K562 (cell line): ENCODE measurements at regions not wholly inside any gene's neighbourhood (a gene's known extent, or its start where the extent isn't known, plus 50 kb on each side); places are given as distances from the start of the nearest gene placed in this dataset.

Experiments
- ATAC-seq: fragments of 200-7000 bp; cut with Tn5 transposase; 3 replicates; pipeline ENCODE4 v1.9.1; 2020; ENCODE audit warnings: moderate library complexity
- BruUV-seq: library from RNA; stranded (reverse); fragments of 400-500 nt; replicated peaks from 2 replicates; lab custom pipeline; 2021; lab: Mats Ljungman, UMichigan
- CTCF ChIA-PET: fragments of 300-600 bp; formaldehyde crosslinking; extraction: SDS; loops from one replicate; lab custom pipeline; 2021; ENCODE audit warnings: low intra/inter-chr PET ratio; lab: Yijun Ruan, JAX
- POLR2A ChIA-PET: fragments of 300-600, 350-650 bp; sonication (Branson Sonifier 250); formaldehyde crosslinking; extraction: SDS; loops from one replicate; lab custom pipeline; 2021; ENCODE audit warnings: antibody characterized with exemption, inconsistent platforms; lab: Yijun Ruan, JAX
- DNase-seq, 4 experiments: peaks; one replicate each; pipeline versions ENCODE4 v3.0.0 to v3.0.0-alpha.2; 2011 to 2018; ENCODE audit warnings: low spot score in 3 of 4, mixed read lengths in 3 of 4; ENCODE audit errors: extremely low read depth in 1 of 4
- FAIRE-seq: peaks from 2 replicates; lab custom pipeline; 2011; peaks lifted over from hg19 to GRCh38; lab: Jason Lieb, UNC
- H2AFZ ChIP-seq: 2 replicates; pipeline ENCODE4 v1.6.0; 2011; ENCODE audit warnings: low read depth, low read length, control low read depth, inconsistent platforms
- H3K27ac ChIP-seq: fragments of 200-600 bp; 3 replicates; pipeline ENCODE4 v1.8.0; 2011; ENCODE audit warnings: low read depth, mild to moderate bottlenecking, control low read depth, inconsistent platforms, low read length, moderate library complexity, mixed read lengths; ENCODE audit errors: extremely low read depth
- H3K27me3 ChIP-seq, 2 experiments: fragments of 300-600 bp in 1 of 2; 2 replicates in 1 of 2; 3 replicates in 1 of 2; pipeline versions ENCODE4 v1.6.0 to v1.8.0; 2011; ENCODE audit warnings: inconsistent platforms in 2 of 2, low read length in 2 of 2, mild to moderate bottlenecking in 1 of 2, mixed read lengths in 1 of 2, moderate library complexity in 1 of 2; ENCODE audit not compliant: control insufficient read depth in 2 of 2, insufficient read depth in 2 of 2
- H3K36me3 ChIP-seq: fragments of 300-600 bp; 3 replicates; pipeline ENCODE4 v1.8.0; 2011; ENCODE audit warnings: mild to moderate bottlenecking, low read length, inconsistent platforms; ENCODE audit not compliant: control insufficient read depth, insufficient read depth
- H3K4me1 ChIP-seq, 2 experiments: fragments of 200-600 bp in 1 of 2; replicated peaks in 1 of 2; 2 replicates in 1 of 2; 3 replicates in 1 of 2; pipeline versions ENCODE4 v1.5.1 to v1.8.0; 2011; ENCODE audit warnings: inconsistent platforms in 2 of 2, low read length in 2 of 2, mild to moderate bottlenecking in 1 of 2, mixed read lengths in 1 of 2, moderate library complexity in 1 of 2; ENCODE audit not compliant: control insufficient read depth in 2 of 2, insufficient read depth in 2 of 2
- H3K4me2 ChIP-seq: 2 replicates; pipeline ENCODE4 v1.6.1; 2011; ENCODE audit warnings: low read length, control low read depth, inconsistent platforms, mixed read lengths; ENCODE audit not compliant: insufficient read depth
- H3K4me3 ChIP-seq: fragments of 200-600 bp; sonication (generic), shearing (Covaris generic); 2 replicates; pipeline ENCODE4 v1.5.1; 2016; ENCODE audit warnings: control low read depth, inconsistent platforms
- H3K79me2 ChIP-seq: fragments of 200-600 bp; 3 replicates; pipeline ENCODE4 v1.8.0; 2011; ENCODE audit warnings: low read length, inconsistent platforms; ENCODE audit not compliant: control insufficient read depth, insufficient read depth
- H3K9ac ChIP-seq, 2 experiments: 2 replicates each; pipeline versions ENCODE4 v1.6.0 to v1.6.1; 2011; ENCODE audit warnings: low read depth in 2 of 2, low read length in 2 of 2, control low read depth in 1 of 2, inconsistent platforms in 1 of 2, mild to moderate bottlenecking in 1 of 2, mixed read lengths in 1 of 2; ENCODE audit not compliant: insufficient read depth in 1 of 2
- H3K9me1 ChIP-seq: one replicate; pipeline ENCODE4 v1.6.0; 2011; ENCODE audit warnings: inconsistent platforms, mild to moderate bottlenecking, low read length, moderate library complexity; ENCODE audit not compliant: control insufficient read depth, insufficient read depth
- H3K9me3 ChIP-seq: replicated peaks from 2 replicates; pipeline ENCODE4 v1.5.1; 2011; ENCODE audit warnings: low read depth, low read length, inconsistent platforms; ENCODE audit not compliant: control insufficient read depth, insufficient read depth
- H4K20me1 ChIP-seq: replicated peaks from 2 replicates; pipeline ENCODE4 v1.6.1; 2011; ENCODE audit warnings: low read length, inconsistent platforms, mixed read lengths; ENCODE audit not compliant: control insufficient read depth, insufficient read depth
- ATF7 ChIP-seq: fragments of 450-650 bp; IDR thresholded peaks from 2 replicates; pipeline ENCODE4 v1.7.1; 2014; ENCODE audit warnings: mild to moderate bottlenecking, moderate library complexity
- BCLAF1 ChIP-seq, 2 experiments: fragments of 450-650 bp in 1 of 2; IDR thresholded peaks; 2 replicates each; pipeline ENCODE4 v1.6.1; 2011 to 2017; ENCODE audit warnings: low read depth in 2 of 2, antibody characterized with exemption in 1 of 2, borderline replicate concordance in 1 of 2, low read length in 1 of 2, mild to moderate bottlenecking in 1 of 2, mixed read lengths in 1 of 2; ENCODE audit not compliant: control insufficient read depth in 1 of 2
- CHAMP1 ChIP-seq: fragments of 450-650 bp; IDR thresholded peaks from 2 replicates; pipeline ENCODE4 v1.6.1; 2016; ENCODE audit warnings: mild to moderate bottlenecking
- DACH1 ChIP-seq: fragments of 450-650 bp; IDR thresholded peaks from 2 replicates; pipeline ENCODE4 v1.6.1; 2018; ENCODE audit not compliant: partially characterized antibody
- FOS ChIP-seq: IDR thresholded peaks from 3 replicates; pipeline ENCODE4 v1.6.1; 2011; ENCODE audit not compliant: insufficient read length; ENCODE audit errors: extremely low read depth
- FUS ChIP-seq: fragments of 200-400 bp; formaldehyde crosslinking; optimal IDR thresholded peaks from 2 replicates; pipeline ENCODE3; 2017; ENCODE audit warnings: low read depth, low read length
- HDAC3 ChIP-seq: fragments of 450-650 bp; IDR thresholded peaks from 2 replicates; pipeline ENCODE4 v1.6.1; 2018; ENCODE audit warnings: borderline replicate concordance, mild to moderate bottlenecking, moderate library complexity; ENCODE audit not compliant: partially characterized antibody
- ILF3 ChIP-seq: fragments of 450-650 bp; IDR thresholded peaks from 2 replicates; pipeline ENCODE4 v1.6.1; 2018; ENCODE audit warnings: antibody characterized with exemption, mild to moderate bottlenecking, moderate library complexity, borderline replicate concordance
- LCOR ChIP-seq: sonication (generic); formaldehyde crosslinking; IDR thresholded peaks from 2 replicates; pipeline ENCODE4 v1.8.0; 2022; ENCODE audit warnings: mild to moderate bottlenecking, missing genetic modification reagents
- MTF1 ChIP-seq: fragments of 250-450 bp; sonication (Bioruptor Pico); IDR thresholded peaks from 2 replicates; pipeline ENCODE4 v1.9.0; 2021; ENCODE audit warnings: moderate library complexity, mild to moderate bottlenecking, inconsistent platforms, borderline replicate concordance
- NR1H2 ChIP-seq: sonication (generic); formaldehyde crosslinking; IDR thresholded peaks from 2 replicates; pipeline ENCODE4 v1.4.0; 2020; ENCODE audit warnings: mild to moderate bottlenecking, missing genetic modification reagents
- PML ChIP-seq: IDR thresholded peaks from 2 replicates; pipeline ENCODE4 v1.6.1; 2012; ENCODE audit warnings: low read length, inconsistent platforms
- RB1 ChIP-seq: fragments of 450-650 bp; IDR thresholded peaks from 2 replicates; pipeline ENCODE4 v1.6.1; 2017; ENCODE audit warnings: low read depth, mild to moderate bottlenecking
- SIN3A ChIP-seq, 2 experiments: fragments of 150-350 bp in 1 of 2; IDR thresholded peaks; 2 replicates each; pipeline ENCODE4 v1.6.1; 2011 to 2016; ENCODE audit warnings: borderline replicate concordance in 2 of 2, low read depth in 2 of 2, low read length in 2 of 2, mild to moderate bottlenecking in 2 of 2, moderate library complexity in 2 of 2; ENCODE audit not compliant: control insufficient read depth in 1 of 2
- TCF7 ChIP-seq: sonication (generic); IDR thresholded peaks from 2 replicates; pipeline ENCODE4 v1.6.1; 2016; ENCODE audit warnings: antibody characterized with exemption, borderline replicate concordance
- ZNF280B ChIP-seq: fragments of 250-450 bp; sonication (Bioruptor Pico); IDR thresholded peaks from 2 replicates; pipeline ENCODE4 v1.5.1; 2021; ENCODE audit warnings: mild to moderate bottlenecking
- ZNF3 ChIP-seq: fragments of 250-450 bp; sonication (Bioruptor Pico); IDR thresholded peaks from 2 replicates; pipeline ENCODE4 v1.5.0; 2021; ENCODE audit warnings: mild to moderate bottlenecking, moderate library complexity
- ZNF668 ChIP-seq: fragments of 250-450 bp; sonication (Bioruptor Pico); IDR thresholded peaks from 2 replicates; pipeline ENCODE4 v1.8.0; 2022; ENCODE audit warnings: mild to moderate bottlenecking, inconsistent platforms
- WGBS: fragments of 100-300 bp; shearing (Covaris generic); methylation state at CpG from one replicate; pipeline ENCODE4 v1.1.6; 2016; ENCODE audit warnings: low coverage, mixed read lengths; ENCODE audit not compliant: insufficient coverage; ENCODE audit errors: missing lambda C conversion rate; 5-methylcytosine and 5-hydroxymethylcytosine counted together
- in situ Hi-C: fragments of 300-500 bp; cut with MboI; formaldehyde crosslinking; loops from 4 replicates; pipeline ENCODE4 v1.15.0; 2018; ENCODE audit warnings: inconsistent platforms, mixed read lengths
- intact Hi-C: fragments of 100-400 bp; cut with micrococcal nuclease; formaldehyde crosslinking; loops from 2 replicates; pipeline ENCODE4 v1.14.2; 2022

- H2AFZ ChIP-seq: no peak overlapping the region
- no peak overlapping the region for H3K27ac ChIP-seq
- H4K20me1 ChIP-seq: no peaks in the 10 kb centered on the region
- no peak overlapping the region for H3K4me2 ChIP-seq
- CTCF ChIA-PET: no interaction called here
- H3K79me2 ChIP-seq: no peaks in the 10 kb centered on the region
- ATAC-seq (no peak), FAIRE-seq (no peak), DNase-seq (no peak)
- intact Hi-C loops (no loop called here), in situ Hi-C loops (no loop called here)
- 16% methylated on average over 1 of the region's 1 CpG for WGBS
- H3K9me3 ChIP-seq: no peaks in the 10 kb centered on the region
- H3K9ac ChIP-seq: no peak overlapping the region
- H3K4me1 ChIP-seq: no peaks in the 10 kb centered on the region
- BruUV-seq: no TSS peak
- POLR2A ChIA-PET: no interaction called here
- no peaks in the 10 kb centered on the region for H3K36me3 ChIP-seq
- no peaks in the 10 kb centered on the region for H3K9me1 ChIP-seq
- H3K27me3 ChIP-seq: no peaks in the 10 kb centered on the region
- no peak overlapping the region for H3K4me3 ChIP-seq
- TF ChIP-seq TCF7 (no peak), RB1 (no peak), SIN3A (IDR thresholded peaks at IDR 0.05; ENCODE audit: borderline replicate concordance in 2 of 2, control insufficient read depth in 1 of 2, low read depth in 2 of 2, low read length in 2 of 2) (no peak), FUS (no peak), ZNF668 (CRISPR knock-in tag) (no peak), HDAC3 (no peak), DACH1 (no peak), LCOR (no peak), BCLAF1 (IDR thresholded peaks at IDR 0.05; ENCODE audit: borderline replicate concordance in 1 of 2, control insufficient read depth in 1 of 2, low read depth in 2 of 2, low read length in 1 of 2) (no peak), FOS (no peak), PML (no peak), ATF7 (no peak), NR1H2 (CRISPR knock-in tag) (no peak), ILF3 (no peak), CHAMP1 (no peak), ZNF280B (no peak), MTF1 (CRISPR knock-in tag) (no peak), ZNF3 (no peak)
Observed at GRCh38 chr4:58553031-58553430, 1442.8 kb upstream of the IGFBP7 start.
